ENCODE measurements at regions not wholly inside any gene's neighbourhood (a gene's known extent, or its start where the extent isn't known, plus 50 kb on each side); places are given as distances from the start of the nearest gene placed in this dataset.
"Not testable (repeated sequence)": the region's sequence is repeated elsewhere in the genome, so short reads cannot be mapped to it uniquely, and the experiment has no call there.

- DNase-seq: no peak
Measured at GRCh38 chr5:171542525-171543140, 123.2 kb downstream of the FGF18 start.

GRCh38 chr5:171543148-171543815 is 123.8 kb downstream of the FGF18 start:
- DNase-seq: no peak

- DNase-seq: no peak
Measured at GRCh38 chr5:171544913-171545765, 125.7 kb downstream of the FGF18 start.

- DNase-seq: no peak
Measured at GRCh38 chr5:171549274-171549673, 129.8 kb downstream of the FGF18 start.

- not testable (repeated sequence) for DNase-seq
Measured at GRCh38 chr5:171553817-171554216, 134.4 kb downstream of the FGF18 start.

GRCh38 chr5:171555160-171555559 is 135.7 kb downstream of the FGF18 start:
- DNase-seq: no peak

- peak; percentile 29 for DNase-seq
Measured at GRCh38 chr5:171562822-171563221, 143.4 kb downstream of the FGF18 start.

- no peak for DNase-seq
Measured at GRCh38 chr5:171568389-171568788, 148.9 kb downstream of the FGF18 start.

- no peak for DNase-seq
Measured at GRCh38 chr5:171569065-171569712, 149.7 kb downstream of the FGF18 start.

- DNase-seq: no peak
Measured at GRCh38 chr5:171570244-171570825, 150.9 kb downstream of the FGF18 start.

GRCh38 chr5:171571663-171572062 is 152.2 kb downstream of the FGF18 start:
- no peak for DNase-seq

- DNase-seq: no peak
Measured at GRCh38 chr5:171573021-171573420, 153.6 kb downstream of the FGF18 start.

- no peak for DNase-seq
Measured at GRCh38 chr5:171573451-171574225, 154.2 kb downstream of the FGF18 start.

- DNase-seq: no peak
Measured at GRCh38 chr5:171574376-171574775, 154.9 kb downstream of the FGF18 start.

- DNase-seq: no peak
Measured at GRCh38 chr5:171575386-171575785, 155.9 kb downstream of the FGF18 start.

- no peak for DNase-seq
Measured at GRCh38 chr5:171575808-171576207, 156.4 kb downstream of the FGF18 start.

GRCh38 chr5:171577042-171577758 is 157.8 kb downstream of the FGF18 start:
- DNase-seq: no peak

GRCh38 chr5:171578049-171578828 is 158.8 kb downstream of the FGF18 start:
- no peak for DNase-seq

GRCh38 chr5:171578829-171579491 is 159.5 kb downstream of the FGF18 start:
- DNase-seq: no peak

- no peak for DNase-seq
Measured at GRCh38 chr5:171579976-171580411, 160.5 kb downstream of the FGF18 start.
